GM13976 (cell line): ENCODE measurements at regions not wholly inside any gene's neighbourhood (a gene's known extent, or its start where the extent isn't known, plus 50 kb on each side); places are given as distances from the start of the nearest gene placed in this dataset.

ENCODE experiments used
- DNase-seq: peaks from one replicate; pipeline ENCODE4 v3.0.0; 2012; ENCODE audit warnings: low spot score
- in situ Hi-C: fragments of 300-500 bp; cut with MboI; formaldehyde crosslinking; loops from one replicate; pipeline ENCODE4 v1.12.0; 2022; ENCODE audit warnings: low sequenced_read_pairs, mixed read lengths, inconsistent platforms; ENCODE audit not compliant: unreplicated experiment
- TF ChIP-seq, protein P1 (sequence below): IDR thresholded peaks from 2 replicates; pipeline ENCODE4 v1.5.1; 2012; ENCODE audit warnings: borderline replicate concordance, mild to moderate bottlenecking; ENCODE audit not compliant: insufficient read depth; ENCODE audit errors: extremely low read depth, missing control alignments, control extremely low read depth

DNA sequence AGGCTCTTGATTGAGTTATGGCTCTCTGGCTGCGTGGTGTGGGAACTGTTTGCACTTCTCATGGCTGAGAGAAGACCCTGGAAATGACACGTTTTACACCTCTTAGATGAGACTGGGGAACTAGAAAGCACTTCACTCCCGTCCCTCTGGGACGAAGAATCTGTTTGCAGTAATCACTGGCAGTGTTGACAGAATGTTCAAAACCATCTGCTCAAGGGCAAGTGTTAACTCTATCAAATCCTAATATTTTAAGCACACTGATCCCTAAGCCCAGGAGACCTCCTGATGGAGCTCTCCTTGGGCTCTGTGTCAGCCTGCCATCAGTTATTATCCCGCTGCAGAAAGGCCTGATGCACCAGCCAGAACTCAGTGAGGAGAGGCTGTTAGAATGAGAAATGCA is 323.8 kb upstream of the DNAJC19 start:
- in situ Hi-C loops = no loop called here

DNA sequence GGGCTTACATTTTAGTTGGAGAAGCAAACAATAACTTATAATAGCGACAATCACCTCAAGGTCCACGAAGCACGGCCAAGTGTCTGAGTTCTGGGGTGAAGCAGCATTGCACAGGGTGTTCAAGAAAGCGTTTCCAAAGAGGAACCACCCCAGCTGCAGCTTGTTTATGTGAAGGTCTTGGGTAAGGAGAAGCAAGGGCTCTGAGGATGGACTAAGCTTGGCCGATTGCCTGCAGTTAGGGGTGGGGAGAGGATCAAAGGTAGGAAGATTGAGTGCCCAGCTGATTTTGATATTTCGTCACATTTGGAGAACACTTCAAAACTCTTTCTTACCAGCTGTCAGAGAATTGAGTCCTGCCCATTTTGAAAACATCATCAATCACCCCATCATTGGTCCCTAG is 321.6 kb upstream of the DNAJC19 start:
- TF ChIP-seq, protein P1, sequence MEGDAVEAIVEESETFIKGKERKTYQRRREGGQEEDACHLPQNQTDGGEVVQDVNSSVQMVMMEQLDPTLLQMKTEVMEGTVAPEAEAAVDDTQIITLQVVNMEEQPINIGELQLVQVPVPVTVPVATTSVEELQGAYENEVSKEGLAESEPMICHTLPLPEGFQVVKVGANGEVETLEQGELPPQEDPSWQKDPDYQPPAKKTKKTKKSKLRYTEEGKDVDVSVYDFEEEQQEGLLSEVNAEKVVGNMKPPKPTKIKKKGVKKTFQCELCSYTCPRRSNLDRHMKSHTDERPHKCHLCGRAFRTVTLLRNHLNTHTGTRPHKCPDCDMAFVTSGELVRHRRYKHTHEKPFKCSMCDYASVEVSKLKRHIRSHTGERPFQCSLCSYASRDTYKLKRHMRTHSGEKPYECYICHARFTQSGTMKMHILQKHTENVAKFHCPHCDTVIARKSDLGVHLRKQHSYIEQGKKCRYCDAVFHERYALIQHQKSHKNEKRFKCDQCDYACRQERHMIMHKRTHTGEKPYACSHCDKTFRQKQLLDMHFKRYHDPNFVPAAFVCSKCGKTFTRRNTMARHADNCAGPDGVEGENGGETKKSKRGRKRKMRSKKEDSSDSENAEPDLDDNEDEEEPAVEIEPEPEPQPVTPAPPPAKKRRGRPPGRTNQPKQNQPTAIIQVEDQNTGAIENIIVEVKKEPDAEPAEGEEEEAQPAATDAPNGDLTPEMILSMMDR = no peak
- DNase-seq = no peak
- in situ Hi-C loops = no loop called here

More for the DNA sequence above, 323.8 kb upstream of the DNAJC19 start:
- no peak for DNase-seq
- TF ChIP-seq, protein P1 = no peak

DNA sequence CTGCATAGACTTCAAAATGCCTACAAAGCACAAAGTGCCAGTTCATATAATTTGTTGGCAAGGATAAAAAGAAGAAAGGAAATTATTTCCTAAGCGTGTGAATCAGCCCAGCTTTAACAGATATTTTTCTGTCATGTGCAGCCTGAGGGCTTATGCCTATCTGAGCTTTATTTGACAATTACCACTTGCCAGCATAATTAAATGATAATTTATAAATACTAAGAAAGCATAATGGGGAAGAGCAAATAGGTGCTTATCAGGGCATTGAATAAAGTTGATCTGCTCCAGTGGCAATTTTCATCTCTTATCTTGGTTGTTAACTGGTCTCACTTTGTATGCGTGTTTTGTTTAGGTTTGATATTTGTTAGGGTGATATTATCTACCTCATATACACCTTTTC is 313.4 kb upstream of the DNAJC19 start:
- in situ Hi-C loops = no loop called here
- TF ChIP-seq, protein P1 = no peak
- no peak for DNase-seq

- TF ChIP-seq, protein P1 = no peak
- no peak for DNase-seq
- in situ Hi-C loops = no loop called here
Measured at GRCh38 chr3:181300033-181300432, 310.5 kb upstream of the DNAJC19 start.

- TF ChIP-seq, protein P1 = no peak
- in situ Hi-C loops = no loop called here
Measured at GRCh38 chr3:181298421-181298820, 308.9 kb upstream of the DNAJC19 start.

DNA sequence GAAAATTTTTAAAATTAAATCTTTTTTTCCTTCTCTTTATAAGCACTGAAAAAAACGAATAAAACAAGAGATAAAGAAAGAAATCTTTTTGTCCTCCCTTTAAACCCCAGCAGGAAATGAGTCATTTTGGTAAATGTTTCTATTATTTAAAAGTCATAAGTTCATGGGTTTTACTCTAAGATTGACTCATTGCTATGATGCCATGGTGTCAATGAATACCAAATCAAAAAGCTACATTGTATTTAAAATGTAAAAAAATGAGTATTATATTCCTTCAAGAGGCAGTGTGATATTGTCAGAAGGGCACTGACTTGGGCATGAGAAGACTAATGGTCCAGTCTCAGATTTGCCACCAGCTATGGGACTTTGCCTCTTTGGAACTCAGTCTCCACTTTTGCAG is 303.4 kb upstream of the DNAJC19 start:
- in situ Hi-C loops = no loop called here
- no peak for DNase-seq
- TF ChIP-seq, protein P1 = no peak

More at GRCh38 chr3:181298421-181298820, 308.9 kb upstream of the DNAJC19 start:
- no peak for DNase-seq

GRCh38 chr3:181290941-181291340 is 301.4 kb upstream of the DNAJC19 start:
- in situ Hi-C loops = no loop called here
- DNase-seq = no peak
- TF ChIP-seq, protein P1 = no peak
